DND-41 (cell line): ENCODE measurements at regions not wholly inside any gene's neighbourhood (a gene's known extent, or its start where the extent isn't known, plus 50 kb on each side); places are given as distances from the start of the nearest gene placed in this dataset.

Source experiments
- EZH2 ChIP-seq: IDR thresholded peaks from 3 replicates; pipeline ENCODE4 v1.6.1; 2012; ENCODE audit warnings: borderline replicate concordance, low read depth, mild to moderate bottlenecking, moderate library complexity, low read length, inconsistent platforms; ENCODE audit not compliant: severe bottlenecking
- TF ChIP-seq, protein P1 (sequence below): IDR thresholded peaks from 2 replicates; pipeline ENCODE4 v1.5.1; 2012; ENCODE audit warnings: borderline replicate concordance, low read length, moderate library complexity, mild to moderate bottlenecking; ENCODE audit not compliant: poor library complexity, severe bottlenecking; ENCODE audit errors: extremely low read depth

DNA sequence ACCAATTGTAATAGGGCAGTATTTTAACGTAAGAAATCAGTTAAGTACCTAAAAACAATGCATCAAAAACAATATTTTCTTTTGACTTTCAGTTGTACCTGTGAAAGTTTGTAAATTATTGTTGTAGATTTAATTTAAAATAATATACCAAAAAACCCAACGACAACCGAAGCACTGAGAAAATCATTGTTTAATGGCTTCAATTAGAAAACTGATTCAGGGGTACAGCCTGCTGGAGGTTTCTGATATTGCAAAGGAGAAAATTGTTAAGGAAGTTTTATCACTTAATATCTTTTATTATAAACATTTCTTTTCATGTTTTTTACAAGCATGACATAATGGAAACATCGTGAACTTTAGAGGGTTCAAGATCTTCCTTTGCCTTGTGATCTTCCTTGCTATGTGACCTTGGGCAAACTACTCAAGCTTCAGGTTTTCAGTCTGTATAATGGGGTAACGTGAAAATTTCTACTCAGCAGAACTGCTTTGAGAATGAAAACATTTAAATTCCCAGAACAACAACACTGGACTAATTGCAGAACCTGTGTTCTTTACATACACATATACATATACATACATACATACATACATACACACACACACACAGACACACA lies 76.3 kb upstream of the GLS start:
- TF ChIP-seq, protein P1, sequence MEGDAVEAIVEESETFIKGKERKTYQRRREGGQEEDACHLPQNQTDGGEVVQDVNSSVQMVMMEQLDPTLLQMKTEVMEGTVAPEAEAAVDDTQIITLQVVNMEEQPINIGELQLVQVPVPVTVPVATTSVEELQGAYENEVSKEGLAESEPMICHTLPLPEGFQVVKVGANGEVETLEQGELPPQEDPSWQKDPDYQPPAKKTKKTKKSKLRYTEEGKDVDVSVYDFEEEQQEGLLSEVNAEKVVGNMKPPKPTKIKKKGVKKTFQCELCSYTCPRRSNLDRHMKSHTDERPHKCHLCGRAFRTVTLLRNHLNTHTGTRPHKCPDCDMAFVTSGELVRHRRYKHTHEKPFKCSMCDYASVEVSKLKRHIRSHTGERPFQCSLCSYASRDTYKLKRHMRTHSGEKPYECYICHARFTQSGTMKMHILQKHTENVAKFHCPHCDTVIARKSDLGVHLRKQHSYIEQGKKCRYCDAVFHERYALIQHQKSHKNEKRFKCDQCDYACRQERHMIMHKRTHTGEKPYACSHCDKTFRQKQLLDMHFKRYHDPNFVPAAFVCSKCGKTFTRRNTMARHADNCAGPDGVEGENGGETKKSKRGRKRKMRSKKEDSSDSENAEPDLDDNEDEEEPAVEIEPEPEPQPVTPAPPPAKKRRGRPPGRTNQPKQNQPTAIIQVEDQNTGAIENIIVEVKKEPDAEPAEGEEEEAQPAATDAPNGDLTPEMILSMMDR = peak; percentile 53
- no peak for TF ChIP-seq EZH2
